DOHH2 (cell line): ENCODE measurements at regions not wholly inside any gene's neighbourhood (a gene's known extent, or its start where the extent isn't known, plus 50 kb on each side); places are given as distances from the start of the nearest gene placed in this dataset.

ENCODE experiments used
- H3F3A ChIP-seq: fragments of 200-600 bp; sonication (generic), shearing (Covaris generic); 2 replicates; pipeline ENCODE4 v1.6.0; 2016; ENCODE audit warnings: antibody characterized with exemption, mild to moderate bottlenecking; ENCODE audit not compliant: control insufficient read depth, insufficient read depth
- H3K27ac ChIP-seq: fragments of 200-600 bp; sonication (generic); 2 replicates; pipeline ENCODE4 v1.5.1; 2014; ENCODE audit warnings: low read depth, mild to moderate bottlenecking, low read length, moderate library complexity
- H3K27me3 ChIP-seq: fragments of 200-600 bp; sonication (generic); 2 replicates; pipeline ENCODE4 v1.6.1; 2014; ENCODE audit warnings: mild to moderate bottlenecking, low read length, mixed read lengths; ENCODE audit not compliant: control insufficient read depth
- H3K36me3 ChIP-seq: fragments of 200-600 bp; sonication (generic); 2 replicates; pipeline ENCODE4 v1.6.1; 2014; ENCODE audit warnings: mild to moderate bottlenecking, low read length, moderate library complexity, mixed read lengths; ENCODE audit not compliant: control insufficient read depth
- H3K4me1 ChIP-seq: fragments of 200-600 bp; sonication (generic); 2 replicates; pipeline ENCODE4 v1.6.1; 2014; ENCODE audit warnings: mild to moderate bottlenecking, low read length, mixed read lengths; ENCODE audit not compliant: control insufficient read depth
- H3K4me2 ChIP-seq: fragments of 200-600 bp; sonication (generic); 2 replicates; pipeline ENCODE4 v1.6.0; 2014; ENCODE audit warnings: mild to moderate bottlenecking, low read length, moderate library complexity
- H3K4me3 ChIP-seq: fragments of 200-600 bp; sonication (generic); 2 replicates; pipeline ENCODE4 v1.5.1; 2014; ENCODE audit warnings: mild to moderate bottlenecking, low read length, mixed read lengths
- H3K79me2 ChIP-seq: fragments of 200-600 bp; sonication (generic); 2 replicates; pipeline ENCODE4 v1.6.1; 2014; ENCODE audit warnings: mild to moderate bottlenecking, low read length, mixed read lengths; ENCODE audit not compliant: control insufficient read depth
- H3K9me2 ChIP-seq: fragments of 200-600 bp; sonication (generic); replicated peaks from 2 replicates; pipeline ENCODE4 v1.6.1; 2014; ENCODE audit warnings: mild to moderate bottlenecking, low read length, mixed read lengths; ENCODE audit not compliant: control insufficient read depth
- H3K9me3 ChIP-seq: fragments of 200-600 bp; sonication (generic); 2 replicates; pipeline ENCODE4 v1.6.1; 2014; ENCODE audit warnings: antibody characterized with exemption, low read length, mixed read lengths; ENCODE audit not compliant: control insufficient read depth, insufficient read depth
- H4K20me1 ChIP-seq: fragments of 200-600 bp; sonication (generic); 2 replicates; pipeline ENCODE4 v1.6.0; 2014; ENCODE audit warnings: low read depth, mild to moderate bottlenecking, antibody characterized with exemption, low read length, moderate library complexity; ENCODE audit not compliant: control insufficient read depth, insufficient read depth
- EZH2phosphoT487 ChIP-seq: fragments of 200-600 bp; sonication (generic); IDR thresholded peaks from 2 replicates; pipeline ENCODE4 v1.6.1; 2017; ENCODE audit warnings: borderline replicate concordance, mild to moderate bottlenecking, antibody characterized with exemption, low read length, moderate library complexity, mixed read lengths
- TF ChIP-seq, protein P1 (sequence below): fragments of 200-600 bp; sonication (generic); IDR thresholded peaks from one replicate; pipeline ENCODE4 v1.5.1; 2014; ENCODE audit warnings: antibody characterized with exemption, mild to moderate bottlenecking, low read depth, low read length; ENCODE audit not compliant: poor library complexity, severe bottlenecking

DNA sequence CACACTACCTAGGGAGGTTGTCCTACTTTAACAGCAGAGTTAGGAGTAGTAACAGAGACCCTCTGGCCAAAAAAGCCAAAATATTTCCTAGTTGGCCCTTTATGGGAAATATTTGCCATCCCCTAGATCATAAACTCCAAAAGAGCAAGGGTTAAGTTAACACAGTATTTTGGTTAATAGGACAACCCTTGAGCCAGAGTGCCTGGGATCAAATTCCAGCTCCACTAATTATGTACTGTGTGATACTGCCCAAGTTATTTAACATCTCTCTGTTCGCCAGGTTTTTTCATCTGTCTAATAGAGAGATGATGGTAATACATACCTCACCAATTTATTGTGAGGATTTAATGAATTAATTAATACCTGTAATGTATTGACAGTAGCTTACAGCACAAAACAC lies 767.4 kb downstream of the KCNJ2 start:
- H3K79me2 ChIP-seq: no peaks in the 10 kb centered on the region
- no peak for TF ChIP-seq EZH2phosphoT487
- TF ChIP-seq, protein P1, sequence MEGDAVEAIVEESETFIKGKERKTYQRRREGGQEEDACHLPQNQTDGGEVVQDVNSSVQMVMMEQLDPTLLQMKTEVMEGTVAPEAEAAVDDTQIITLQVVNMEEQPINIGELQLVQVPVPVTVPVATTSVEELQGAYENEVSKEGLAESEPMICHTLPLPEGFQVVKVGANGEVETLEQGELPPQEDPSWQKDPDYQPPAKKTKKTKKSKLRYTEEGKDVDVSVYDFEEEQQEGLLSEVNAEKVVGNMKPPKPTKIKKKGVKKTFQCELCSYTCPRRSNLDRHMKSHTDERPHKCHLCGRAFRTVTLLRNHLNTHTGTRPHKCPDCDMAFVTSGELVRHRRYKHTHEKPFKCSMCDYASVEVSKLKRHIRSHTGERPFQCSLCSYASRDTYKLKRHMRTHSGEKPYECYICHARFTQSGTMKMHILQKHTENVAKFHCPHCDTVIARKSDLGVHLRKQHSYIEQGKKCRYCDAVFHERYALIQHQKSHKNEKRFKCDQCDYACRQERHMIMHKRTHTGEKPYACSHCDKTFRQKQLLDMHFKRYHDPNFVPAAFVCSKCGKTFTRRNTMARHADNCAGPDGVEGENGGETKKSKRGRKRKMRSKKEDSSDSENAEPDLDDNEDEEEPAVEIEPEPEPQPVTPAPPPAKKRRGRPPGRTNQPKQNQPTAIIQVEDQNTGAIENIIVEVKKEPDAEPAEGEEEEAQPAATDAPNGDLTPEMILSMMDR: no peak

DNA sequence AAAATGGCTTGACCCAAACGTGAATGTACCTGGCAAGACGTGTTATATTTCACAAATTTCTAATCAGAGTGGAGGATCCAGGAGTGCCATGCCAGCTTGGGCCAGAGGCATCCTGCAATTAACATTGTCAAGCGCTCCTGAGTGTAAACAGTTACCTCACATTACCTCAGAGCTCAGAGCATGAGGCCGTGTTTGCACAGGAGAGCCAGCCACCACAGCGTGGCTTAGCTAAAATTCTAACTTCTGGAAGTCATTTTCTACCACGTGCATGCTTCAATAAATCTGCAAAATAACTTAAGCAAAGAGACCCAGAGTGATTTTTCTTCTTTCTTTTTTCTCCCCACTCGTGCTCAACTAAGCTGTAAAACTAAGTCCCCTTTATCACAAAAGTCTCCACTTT lies 769.0 kb downstream of the KCNJ2 start:
- H3K36me3 ChIP-seq: no peaks in the 10 kb centered on the region
- no peaks in the 10 kb centered on the region for H3K4me1 ChIP-seq
- H3K4me3 ChIP-seq: no peak overlapping the region
- no peaks in the 10 kb centered on the region for H3K9me2 ChIP-seq
- TF ChIP-seq, protein P1: no peak
- TF ChIP-seq EZH2phosphoT487: no peak
- H3K79me2 ChIP-seq: no peaks in the 10 kb centered on the region
- H3K27ac ChIP-seq: no peak overlapping the region
- no peaks in the 10 kb centered on the region for H3K27me3 ChIP-seq
- no peaks in the 10 kb centered on the region for H3K9me3 ChIP-seq
- no peak overlapping the region for H3K4me2 ChIP-seq
- H3F3A ChIP-seq: no peaks in the 10 kb centered on the region
- H4K20me1 ChIP-seq: no peaks in the 10 kb centered on the region

More for the DNA sequence above, 767.4 kb downstream of the KCNJ2 start:
- no peaks in the 10 kb centered on the region for H3K9me2 ChIP-seq
- no peaks in the 10 kb centered on the region for H3K36me3 ChIP-seq
- no peaks in the 10 kb centered on the region for H3K9me3 ChIP-seq
- no peaks in the 10 kb centered on the region for H4K20me1 ChIP-seq
- no peak overlapping the region for H3K4me2 ChIP-seq
- no peaks in the 10 kb centered on the region for H3F3A ChIP-seq
- no peaks in the 10 kb centered on the region for H3K4me1 ChIP-seq
- H3K27ac ChIP-seq: no peak overlapping the region
- no peak overlapping the region for H3K4me3 ChIP-seq
- H3K27me3 ChIP-seq: no peaks in the 10 kb centered on the region

DNA sequence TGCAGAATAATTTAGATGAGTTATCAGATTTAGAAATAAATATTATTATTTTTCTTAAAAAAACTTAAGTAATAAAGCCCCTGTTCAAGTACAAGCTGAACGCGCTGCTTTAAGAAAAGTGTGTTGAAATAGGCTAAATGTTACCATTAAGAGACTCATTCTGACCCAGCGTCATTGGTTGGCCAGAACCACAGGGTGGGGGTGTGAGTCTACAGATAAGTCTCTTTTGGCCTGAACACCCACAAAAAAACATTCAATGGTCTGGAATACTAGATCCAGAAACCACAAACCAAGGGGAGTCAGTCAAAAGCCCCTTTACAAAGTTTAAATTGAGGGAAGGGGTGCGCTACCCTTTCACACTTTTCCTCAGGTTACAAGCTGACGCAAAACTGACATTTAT lies 776.1 kb downstream of the KCNJ2 start:
- Histone ChIP-seq H3K4me2 (no peak overlapping the region), H3K27ac (no peak overlapping the region), H3K9me2 (no peaks in the 10 kb centered on the region), H3K4me3 (no peak overlapping the region), H3K27me3 (no peaks in the 10 kb centered on the region), H3K36me3 (no peaks in the 10 kb centered on the region), H4K20me1 (no peaks in the 10 kb centered on the region), H3K4me1 (no peaks in the 10 kb centered on the region), H3K9me3 (no peaks in the 10 kb centered on the region; the same call in 1 of the 2 replicates), H3K79me2 (no peaks in the 10 kb centered on the region), H3F3A (no peaks in the 10 kb centered on the region)
- no peak for TF ChIP-seq EZH2phosphoT487
- TF ChIP-seq, protein P1: no peak
